ENCODE measurements at regions not wholly inside any gene's neighbourhood (a gene's known extent, or its start where the extent isn't known, plus 50 kb on each side); places are given as distances from the start of the nearest gene placed in this dataset.

- TF ChIP-seq CTCF (conservative IDR thresholded peaks at IDR 0.05 in 1 of 2, IDR thresholded peaks at IDR 0.05 in 1 of 2; ENCODE audit: low read depth in 1 of 2, low read length in 2 of 2) (no peak), EZH2 (IDR thresholded peaks at IDR 0.05; ENCODE audit: low read length, missing control alignments) (no peak)
Measured at GRCh38 chr13:95479731-95480130, 72.8 kb upstream of the CLDN10 start.
